ENCODE measurements at regions not wholly inside any gene's neighbourhood (a gene's known extent, or its start where the extent isn't known, plus 50 kb on each side); places are given as distances from the start of the nearest gene placed in this dataset.

DNA sequence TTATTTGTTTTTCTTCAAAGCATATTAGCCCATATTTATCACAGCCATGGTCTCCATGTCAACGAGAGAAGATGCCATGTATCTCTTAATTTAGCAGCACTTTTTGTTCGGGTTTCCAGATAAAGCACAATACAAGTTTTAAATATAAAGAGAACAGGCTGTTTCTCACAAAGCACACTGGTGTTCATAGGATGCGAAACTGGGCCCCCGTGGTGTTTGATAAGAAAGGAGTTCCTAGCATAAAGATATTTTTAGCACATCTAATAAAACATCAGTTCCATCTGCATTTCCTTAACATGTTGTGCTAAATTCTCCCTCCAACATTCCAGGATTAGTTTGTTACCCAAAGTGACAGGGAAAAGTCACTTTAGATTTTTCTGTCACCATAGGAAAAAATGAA is 72.4 kb upstream of the EDNRB start:
- no peaks in the 10 kb centered on the region for H3K36me3 ChIP-seq (ENCODE audit: control insufficient read depth in 2 of 3, insufficient read depth in 3 of 3, low read length in 3 of 3)
- Mint-ChIP-seq H3K4me1 (no peaks in the 10 kb centered on the region), H3K27ac (no peak overlapping the region), H3K36me3 (no peaks in the 10 kb centered on the region), H3K27me3 (peaks cover 0 to 14% (median 7%) of the 10 kb centered on the region in 5 donors), H3K9me3 (peaks cover 0 to 6% (median 0%) of the 10 kb centered on the region in 11 donors), H3K4me3 (no peak overlapping the region)
- intact Hi-C loops (cut with micrococcal nuclease), result no loop called here
- H3K4me1 ChIP-seq (ENCODE audit: control insufficient read depth in 2 of 2, insufficient read depth in 2 of 2, low read length in 2 of 2), result no peaks in the 10 kb centered on the region
- POLR2A ChIA-PET, result no interaction called here
- no peak overlapping the region for H3K27ac ChIP-seq (ENCODE audit: low read depth, low read length)
- DNase-seq (no peak), ATAC-seq (no peak)
- CTCF ChIA-PET, result no interaction called here
- no peak overlapping the region for H3K4me3 ChIP-seq (ENCODE audit: low read length)
- H3K27me3 ChIP-seq (ENCODE audit: control insufficient read depth in 2 of 2, insufficient read depth in 2 of 2, low read length in 2 of 2), result no peaks in the 10 kb centered on the region
- no peaks in the 10 kb centered on the region for H3K9me3 ChIP-seq (ENCODE audit: control insufficient read depth in 2 of 3, low read length in 3 of 3)

GRCh38 chr13:77989281-77989680 is 70.7 kb upstream of the EDNRB start:
- H3K9me3 ChIP-seq (ENCODE audit: control insufficient read depth in 2 of 3, low read length in 3 of 3), result no peaks in the 10 kb centered on the region
- no peak overlapping the region for H3K4me3 ChIP-seq (ENCODE audit: low read length)
- Mint-ChIP-seq H3K4me1 (no peaks in the 10 kb centered on the region), H3K36me3 (no peaks in the 10 kb centered on the region), H3K9me3 (no peaks in the 10 kb centered on the region), H3K27me3 (peaks cover 0 to 14% (median 11%) of the 10 kb centered on the region in 5 donors), H3K4me3 (no peak overlapping the region), H3K27ac (no peak overlapping the region)
- no peak for DNase-seq
- no peak for ATAC-seq
- no peaks in the 10 kb centered on the region for H3K4me1 ChIP-seq (ENCODE audit: control insufficient read depth in 2 of 2, insufficient read depth in 2 of 2, low read length in 2 of 2)
- no peak overlapping the region for H3K27ac ChIP-seq (ENCODE audit: low read depth, low read length)
- intact Hi-C loops (cut with micrococcal nuclease), result no loop called here
- ChIA-PET POLR2A (no interaction called here), CTCF (no interaction called here)
- H3K27me3 ChIP-seq (ENCODE audit: control insufficient read depth in 2 of 2, insufficient read depth in 2 of 2, low read length in 2 of 2), result no peaks in the 10 kb centered on the region
- no peaks in the 10 kb centered on the region for H3K36me3 ChIP-seq (ENCODE audit: control insufficient read depth in 2 of 3, insufficient read depth in 3 of 3, low read length in 3 of 3)

DNA sequence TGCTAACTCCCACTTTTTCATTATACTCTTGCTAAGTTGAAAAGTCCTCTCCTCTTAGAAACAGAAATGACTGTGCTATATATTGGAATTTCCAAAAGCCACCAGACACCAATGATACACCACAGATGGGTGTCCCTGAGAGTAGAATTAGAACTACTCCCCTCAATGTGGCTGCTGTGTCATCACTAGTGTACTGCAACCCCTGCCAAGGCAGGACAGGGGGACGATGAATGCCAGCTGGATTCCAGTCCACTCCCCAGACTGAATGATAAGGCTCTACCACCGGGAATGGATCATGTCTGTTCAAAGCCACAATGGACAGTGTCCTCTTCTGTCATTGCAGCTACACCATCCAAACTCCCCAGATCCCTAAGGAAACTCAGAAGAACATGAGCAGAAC is 69.7 kb upstream of the EDNRB start:
- no peak for DNase-seq
- no peak for ATAC-seq
- Histone ChIP-seq H3K4me3 (ENCODE audit: low read length) (no peak overlapping the region), H3K27ac (ENCODE audit: low read depth, low read length) (no peak overlapping the region), H3K9me3 (ENCODE audit: control insufficient read depth in 2 of 3, low read length in 3 of 3) (no peaks in the 10 kb centered on the region), H3K4me1 (ENCODE audit: control insufficient read depth in 2 of 2, insufficient read depth in 2 of 2, low read length in 2 of 2) (no peaks in the 10 kb centered on the region), H3K36me3 (ENCODE audit: control insufficient read depth in 2 of 3, insufficient read depth in 3 of 3, low read length in 3 of 3) (no peaks in the 10 kb centered on the region), H3K27me3 (ENCODE audit: control insufficient read depth in 2 of 2, insufficient read depth in 2 of 2, low read length in 2 of 2) (no peaks in the 10 kb centered on the region)
- Mint-ChIP-seq H3K4me3 (no peak overlapping the region), H3K36me3 (no peaks in the 10 kb centered on the region), H3K4me1 (no peaks in the 10 kb centered on the region), H3K9me3 (no peaks in the 10 kb centered on the region), H3K27ac (no peak overlapping the region), H3K27me3 (peaks cover 0 to 14% (median 11%) of the 10 kb centered on the region in 5 donors)
- ChIA-PET CTCF (no interaction called here), POLR2A (no interaction called here)
- intact Hi-C loops (cut with micrococcal nuclease), result no loop called here

- Histone ChIP-seq H3K36me3 (ENCODE audit: control insufficient read depth in 2 of 3, insufficient read depth in 3 of 3, low read length in 3 of 3) (no peaks in the 10 kb centered on the region), H3K27ac (ENCODE audit: low read depth, low read length) (no peak overlapping the region), H3K4me1 (ENCODE audit: control insufficient read depth in 2 of 2, insufficient read depth in 2 of 2, low read length in 2 of 2) (no peaks in the 10 kb centered on the region), H3K27me3 (ENCODE audit: control insufficient read depth in 2 of 2, insufficient read depth in 2 of 2, low read length in 2 of 2) (no peaks in the 10 kb centered on the region), H3K4me3 (ENCODE audit: low read length) (no peak overlapping the region), H3K9me3 (ENCODE audit: control insufficient read depth in 2 of 3, low read length in 3 of 3) (no peaks in the 10 kb centered on the region)
- no peak overlapping the region for H3K4me3 Mint-ChIP-seq
- no peaks in the 10 kb centered on the region for H3K4me1 Mint-ChIP-seq
- H3K27ac Mint-ChIP-seq, result no peak overlapping the region
- ChIA-PET CTCF (no interaction called here), POLR2A (no interaction called here)
- DNase-seq, result no peak
- H3K36me3 Mint-ChIP-seq, result no peaks in the 10 kb centered on the region
- ATAC-seq, result no peak
- H3K9me3 Mint-ChIP-seq, result no peaks in the 10 kb centered on the region
- H3K27me3 Mint-ChIP-seq, result peaks cover 0 to 14% (median 13%) of the 10 kb centered on the region in 5 donors
- intact Hi-C loops (cut with micrococcal nuclease), result no loop called here
Measured at GRCh38 chr13:77986713-77987112, 68.1 kb upstream of the EDNRB start.

- no peak overlapping the region for H3K4me3 ChIP-seq (ENCODE audit: low read length)
- no peak for DNase-seq
- no peaks in the 10 kb centered on the region for H3K36me3 ChIP-seq (ENCODE audit: control insufficient read depth in 2 of 3, insufficient read depth in 3 of 3, low read length in 3 of 3)
- Mint-ChIP-seq H3K4me1 (no peaks in the 10 kb centered on the region), H3K4me3 (no peak overlapping the region), H3K36me3 (no peaks in the 10 kb centered on the region), H3K27me3 (peaks cover 0 to 14% (median 13%) of the 10 kb centered on the region in 5 donors), H3K27ac (no peak overlapping the region), H3K9me3 (no peaks in the 10 kb centered on the region)
- no peaks in the 10 kb centered on the region for H3K27me3 ChIP-seq (ENCODE audit: control insufficient read depth in 2 of 2, insufficient read depth in 2 of 2, low read length in 2 of 2)
- intact Hi-C loops (cut with micrococcal nuclease), result no loop called here
- H3K27ac ChIP-seq (ENCODE audit: low read depth, low read length), result no peak overlapping the region
- H3K4me1 ChIP-seq (ENCODE audit: control insufficient read depth in 2 of 2, insufficient read depth in 2 of 2, low read length in 2 of 2), result no peaks in the 10 kb centered on the region
- no peaks in the 10 kb centered on the region for H3K9me3 ChIP-seq (ENCODE audit: control insufficient read depth in 2 of 3, low read length in 3 of 3)
- ATAC-seq, result no peak
- CTCF ChIA-PET, result no interaction called here
- POLR2A ChIA-PET, result no interaction called here
Measured at GRCh38 chr13:77985866-77986636, 67.4 kb upstream of the EDNRB start.

- H3K4me3 Mint-ChIP-seq, result no peak overlapping the region
- H3K9me3 Mint-ChIP-seq, result peaks cover 0 to 8% (median 0%) of the 10 kb centered on the region in 11 donors
- Histone ChIP-seq H3K4me3 (ENCODE audit: low read length) (no peak overlapping the region), H3K27me3 (ENCODE audit: control insufficient read depth in 2 of 2, insufficient read depth in 2 of 2, low read length in 2 of 2) (no peaks in the 10 kb centered on the region), H3K36me3 (ENCODE audit: control insufficient read depth in 2 of 3, insufficient read depth in 3 of 3, low read length in 3 of 3) (no peaks in the 10 kb centered on the region), H3K27ac (ENCODE audit: low read depth, low read length) (no peak overlapping the region), H3K4me1 (ENCODE audit: control insufficient read depth in 2 of 2, insufficient read depth in 2 of 2, low read length in 2 of 2) (no peaks in the 10 kb centered on the region), H3K9me3 (ENCODE audit: control insufficient read depth in 2 of 3, low read length in 3 of 3) (no peaks in the 10 kb centered on the region)
- H3K4me1 Mint-ChIP-seq, result no peaks in the 10 kb centered on the region
- no peak for DNase-seq
- POLR2A ChIA-PET, result no interaction called here
- no peaks in the 10 kb centered on the region for H3K36me3 Mint-ChIP-seq
- no peak for ATAC-seq
- H3K27ac Mint-ChIP-seq, result no peak overlapping the region
- H3K27me3 Mint-ChIP-seq, result peaks cover 0 to 23% (median 9%) of the 10 kb centered on the region in 5 donors
- CTCF ChIA-PET, result no interaction called here
- intact Hi-C loops (cut with micrococcal nuclease), result no loop called here
Measured at GRCh38 chr13:77981281-77981881, 62.8 kb upstream of the EDNRB start.

DNA sequence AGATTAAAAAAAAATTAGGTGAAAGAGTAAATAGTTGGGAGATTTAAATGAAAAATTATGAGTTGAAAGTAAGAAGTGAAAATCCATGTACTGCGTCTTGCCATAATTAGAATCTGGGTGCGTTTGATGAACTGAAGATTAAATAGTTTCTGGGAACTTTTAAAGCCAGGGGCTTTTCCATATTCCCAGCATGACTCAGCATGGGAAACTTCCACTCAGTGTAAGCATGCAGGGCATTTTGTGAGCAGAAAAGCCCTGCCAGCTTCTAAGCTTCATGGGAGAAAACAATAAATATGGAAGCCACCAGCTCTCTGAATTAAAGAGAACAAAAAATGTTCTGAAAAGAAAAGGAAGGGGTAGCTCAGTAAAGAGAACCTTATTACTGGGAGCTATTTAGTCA is 62.0 kb upstream of the EDNRB start:
- intact Hi-C loops (cut with micrococcal nuclease), result no loop called here
- Histone ChIP-seq H3K4me3 (ENCODE audit: low read length) (no peak overlapping the region), H3K9me3 (ENCODE audit: control insufficient read depth in 2 of 3, low read length in 3 of 3) (no peaks in the 10 kb centered on the region), H3K36me3 (ENCODE audit: control insufficient read depth in 2 of 3, insufficient read depth in 3 of 3, low read length in 3 of 3) (no peaks in the 10 kb centered on the region), H3K27me3 (ENCODE audit: control insufficient read depth in 2 of 2, insufficient read depth in 2 of 2, low read length in 2 of 2) (no peaks in the 10 kb centered on the region), H3K4me1 (ENCODE audit: control insufficient read depth in 2 of 2, insufficient read depth in 2 of 2, low read length in 2 of 2) (no peaks in the 10 kb centered on the region), H3K27ac (ENCODE audit: low read depth, low read length) (no peak overlapping the region)
- H3K9me3 Mint-ChIP-seq, result peaks cover 0 to 8% (median 0%) of the 10 kb centered on the region in 11 donors
- ChIA-PET POLR2A (no interaction called here), CTCF (no interaction called here)
- no peak for ATAC-seq
- no peaks in the 10 kb centered on the region for H3K4me1 Mint-ChIP-seq
- no peaks in the 10 kb centered on the region for H3K36me3 Mint-ChIP-seq
- DNase-seq, result no peak
- H3K4me3 Mint-ChIP-seq, result no peak overlapping the region
- no peak overlapping the region for H3K27ac Mint-ChIP-seq
- H3K27me3 Mint-ChIP-seq, result peaks cover 0 to 24% (median 9%) of the 10 kb centered on the region in 5 donors
